Hepatocyte (in vitro differentiated cells): ENCODE measurements at regions not wholly inside any gene's neighbourhood (a gene's known extent, or its start where the extent isn't known, plus 50 kb on each side); places are given as distances from the start of the nearest gene placed in this dataset.

Experiments used
- DNase-seq: peaks from one replicate; pipeline ENCODE4 v3.0.0-alpha.2; 2016; ENCODE audit warnings: low spot score
- H2AFZ ChIP-seq: fragments of 200-600 bp; sonication (generic); 2 replicates; pipeline ENCODE4 v1.6.0; 2016; ENCODE audit warnings: antibody characterized with exemption, mild to moderate bottlenecking
- H3K27ac ChIP-seq: fragments of 200-600 bp; sonication (generic); 2 replicates; pipeline ENCODE4 v1.5.1; 2016; ENCODE audit warnings: mild to moderate bottlenecking
- H3K27me3 ChIP-seq: fragments of 200-600 bp; sonication (generic); 2 replicates; pipeline ENCODE4 v1.6.1; 2016
- H3K36me3 ChIP-seq: fragments of 200-600 bp; sonication (generic); replicated peaks from 2 replicates; pipeline ENCODE4 v1.5.1; 2016; ENCODE audit warnings: low read depth; ENCODE audit not compliant: insufficient read depth
- H3K4me1 ChIP-seq: fragments of 200-600 bp; sonication (generic); 2 replicates; pipeline ENCODE4 v1.5.1; 2016; ENCODE audit warnings: mild to moderate bottlenecking, moderate library complexity; ENCODE audit not compliant: insufficient read depth
- H3K4me2 ChIP-seq: fragments of 200-600 bp; sonication (generic); 2 replicates; pipeline ENCODE4 v1.6.0; 2016
- H3K4me3 ChIP-seq: fragments of 200-600 bp; sonication (generic); 2 replicates; pipeline ENCODE4 v1.5.1; 2016; ENCODE audit warnings: mild to moderate bottlenecking
- H3K79me2 ChIP-seq: fragments of 200-600 bp; sonication (generic); 2 replicates; pipeline ENCODE4 v1.6.0; 2017; ENCODE audit warnings: mild to moderate bottlenecking
- H3K9me2 ChIP-seq: fragments of 200-600 bp; sonication (generic); replicated peaks from 2 replicates; pipeline ENCODE4 v1.6.0; 2017; ENCODE audit warnings: mild to moderate bottlenecking; ENCODE audit not compliant: insufficient read depth
- H3K9me3 ChIP-seq: fragments of 200-600 bp; sonication (generic); 2 replicates; pipeline ENCODE4 v1.5.1; 2016; ENCODE audit warnings: low read depth, mild to moderate bottlenecking
- H4K20me1 ChIP-seq: fragments of 200-600 bp; sonication (generic); 2 replicates; pipeline ENCODE4 v1.6.0; 2016; ENCODE audit warnings: mild to moderate bottlenecking; ENCODE audit not compliant: insufficient read depth, poor library complexity, severe bottlenecking
- CTCF ChIP-seq: fragments of 200-600 bp; sonication (generic); IDR thresholded peaks from 2 replicates; pipeline ENCODE4 v1.5.1; 2016; ENCODE audit warnings: antibody characterized with exemption, mild to moderate bottlenecking; ENCODE audit not compliant: poor library complexity
- EZH2 ChIP-seq: fragments of 200-600 bp; sonication (generic); IDR thresholded peaks from 2 replicates; pipeline ENCODE4 v1.6.1; 2016; ENCODE audit warnings: antibody characterized with exemption, mild to moderate bottlenecking, borderline replicate concordance
- EZH2phosphoT487 ChIP-seq: fragments of 200-600 bp; sonication (generic); IDR thresholded peaks from one replicate; pipeline ENCODE4 v1.6.1; 2018; ENCODE audit warnings: antibody characterized with exemption, mild to moderate bottlenecking, low read depth, moderate library complexity; ENCODE audit not compliant: unreplicated experiment, severe bottlenecking
- WGBS: methylation state at CpG from one replicate; pipeline ENCODE4 v1.1.6; 2016; ENCODE audit warnings: low lambda C conversion rate; ENCODE audit errors: missing lambda C conversion rate; 5-methylcytosine and 5-hydroxymethylcytosine counted together

GRCh38 chr15:69830876-69831275, 266.8 kb downstream of the TLE3 start:
- H4K20me1 ChIP-seq, result no peaks in the 10 kb centered on the region
- H3K27ac ChIP-seq, result no peak overlapping the region
- no peaks in the 10 kb centered on the region for H3K36me3 ChIP-seq
- no peaks in the 10 kb centered on the region for H3K79me2 ChIP-seq
- H3K4me1 ChIP-seq, result peaks cover 5% of the 10 kb centered on the region
- no peak overlapping the region for H3K4me3 ChIP-seq
- DNase-seq, result no peak
- H3K9me3 ChIP-seq, result no peaks in the 10 kb centered on the region
- no peak for TF ChIP-seq CTCF
- no peak overlapping the region for H3K4me2 ChIP-seq
- H3K27me3 ChIP-seq, result no peaks in the 10 kb centered on the region
- 89% methylated on average over 4 of the region's 4 CpGs for WGBS
- no peak overlapping the region for H2AFZ ChIP-seq
- H3K9me2 ChIP-seq, result no peaks in the 10 kb centered on the region

- TF ChIP-seq EZH2phosphoT487 (no peak), EZH2 (no peak), CTCF (no peak)
- no peak for DNase-seq
- Histone ChIP-seq H3K9me2 (no peaks in the 10 kb centered on the region), H2AFZ (no peak overlapping the region), H3K4me2 (no peak overlapping the region), H3K27me3 (no peaks in the 10 kb centered on the region), H3K36me3 (no peaks in the 10 kb centered on the region), H3K4me3 (no peak overlapping the region), H3K79me2 (no peaks in the 10 kb centered on the region), H4K20me1 (no peaks in the 10 kb centered on the region), H3K4me1 (peaks cover 5% of the 10 kb centered on the region), H3K27ac (no peak overlapping the region), H3K9me3 (no peaks in the 10 kb centered on the region)
- WGBS, result 91% methylated on average over 5 of the region's 5 CpGs
Observed at GRCh38 chr15:69834267-69834666, 263.4 kb downstream of the TLE3 start.

- no peaks in the 10 kb centered on the region for H3K27me3 ChIP-seq
- no peaks in the 10 kb centered on the region for H3K36me3 ChIP-seq
- H2AFZ ChIP-seq, result no peak overlapping the region
- no peak overlapping the region for H3K4me3 ChIP-seq
- 56% methylated on average over 3 of the region's 3 CpGs for WGBS
- no peaks in the 10 kb centered on the region for H3K9me2 ChIP-seq
- no peak overlapping the region for H3K27ac ChIP-seq
- TF ChIP-seq EZH2phosphoT487 (no peak), EZH2 (no peak), CTCF (no peak)
- H3K4me1 ChIP-seq, result peaks cover 5% of the 10 kb centered on the region
- no peaks in the 10 kb centered on the region for H3K79me2 ChIP-seq
- no peaks in the 10 kb centered on the region for H4K20me1 ChIP-seq
- H3K9me3 ChIP-seq, result no peaks in the 10 kb centered on the region
- no peak for DNase-seq
- H3K4me2 ChIP-seq, result no peak overlapping the region
Observed at GRCh38 chr15:69834761-69835160, 263.0 kb downstream of the TLE3 start.

- H3K4me2 ChIP-seq, result no peak overlapping the region
- no peak for DNase-seq
- H3K79me2 ChIP-seq, result no peaks in the 10 kb centered on the region
- H3K27me3 ChIP-seq, result no peaks in the 10 kb centered on the region
- no peak overlapping the region for H3K4me3 ChIP-seq
- 93% methylated on average over 3 of the region's 3 CpGs for WGBS
- no peak overlapping the region for H2AFZ ChIP-seq
- H4K20me1 ChIP-seq, result no peaks in the 10 kb centered on the region
- no peak overlapping the region for H3K27ac ChIP-seq
- H3K9me2 ChIP-seq, result no peaks in the 10 kb centered on the region
- H3K9me3 ChIP-seq, result no peaks in the 10 kb centered on the region
- H3K36me3 ChIP-seq, result no peaks in the 10 kb centered on the region
- H3K4me1 ChIP-seq, result peaks cover 5% of the 10 kb centered on the region
- no peak for TF ChIP-seq EZH2
- TF ChIP-seq CTCF, result no peak
- no peak for TF ChIP-seq EZH2phosphoT487
Observed at GRCh38 chr15:69836048-69836447, 261.7 kb downstream of the TLE3 start.
